GM21576 (cell line): ENCODE measurements at regions not wholly inside any gene's neighbourhood (a gene's known extent, or its start where the extent isn't known, plus 50 kb on each side); places are given as distances from the start of the nearest gene placed in this dataset.
A peak's percentile ranks its signal among the peaks of the same experiment; 100 is the strongest.

ENCODE experiments used
- ATAC-seq: cut with Tn5 transposase; IDR thresholded peaks from one replicate; pipeline ENCODE4 v1.9.1; 2021; ENCODE audit warnings: mild to moderate bottlenecking, moderate library complexity; ENCODE audit not compliant: unreplicated experiment

DNA sequence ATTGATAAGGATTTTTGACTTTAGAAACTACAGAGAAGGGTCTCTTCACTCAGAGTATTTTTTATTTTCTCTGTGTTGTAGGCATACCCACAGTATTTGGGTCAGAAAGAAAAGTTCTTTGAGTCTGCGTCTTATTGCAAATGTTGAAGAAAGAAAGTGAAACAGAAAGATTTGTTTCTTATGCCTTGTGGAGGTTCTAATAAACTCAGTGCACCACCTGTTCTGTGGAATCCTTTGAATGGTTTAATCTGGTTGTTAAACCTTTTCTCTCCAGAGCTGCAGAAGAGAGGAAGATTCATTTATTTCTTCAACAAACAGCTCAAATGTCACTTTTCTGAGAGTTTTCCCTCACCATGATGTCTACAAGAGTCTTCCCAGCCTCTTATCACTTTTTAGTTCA, 146.6 kb upstream of the PLEKHG7 start:
- peak; percentile 25 for ATAC-seq

DNA sequence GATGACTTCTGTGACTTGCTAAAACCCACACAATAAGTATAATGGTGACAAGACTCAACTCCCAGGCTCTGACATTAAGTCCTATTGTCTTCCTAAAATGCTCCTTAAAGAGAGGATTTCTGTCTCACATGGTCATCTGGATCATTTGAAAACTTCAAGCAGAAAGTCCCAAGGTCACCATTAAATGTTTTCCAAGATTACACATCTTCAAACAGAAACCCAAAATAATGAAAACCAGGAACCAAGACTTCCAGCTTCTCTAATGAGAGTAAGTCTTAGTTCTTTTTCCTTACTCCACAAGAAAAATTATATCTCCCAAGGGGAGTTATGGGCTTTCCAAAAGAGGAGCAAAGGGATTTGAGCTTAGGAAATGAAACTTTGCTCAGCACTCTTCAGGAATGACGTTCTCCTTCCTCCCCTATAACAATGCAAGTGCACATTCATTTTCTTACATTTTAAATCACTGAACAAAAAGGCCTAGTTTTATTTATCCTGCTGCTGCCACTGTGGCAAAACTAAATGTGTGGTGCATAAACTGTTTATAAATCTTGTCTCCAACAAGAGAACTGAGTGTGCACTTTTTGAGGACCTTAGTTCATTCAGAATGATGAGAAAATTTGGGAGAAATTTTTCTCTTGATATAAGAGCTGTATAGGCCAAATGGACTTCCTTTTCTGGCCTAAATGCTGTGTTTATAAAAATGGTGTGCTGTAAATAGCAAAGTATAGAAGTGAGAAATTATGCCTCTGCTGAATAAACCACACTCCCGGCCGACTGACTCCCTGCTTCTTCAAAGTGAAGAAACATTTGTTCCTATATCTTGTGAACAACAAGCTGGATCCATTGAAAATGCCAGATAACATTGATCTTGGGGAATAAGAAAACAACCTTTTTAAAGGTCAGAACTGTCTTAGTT, 148.4 kb upstream of the PLEKHG7 start:
- no peak for ATAC-seq

DNA sequence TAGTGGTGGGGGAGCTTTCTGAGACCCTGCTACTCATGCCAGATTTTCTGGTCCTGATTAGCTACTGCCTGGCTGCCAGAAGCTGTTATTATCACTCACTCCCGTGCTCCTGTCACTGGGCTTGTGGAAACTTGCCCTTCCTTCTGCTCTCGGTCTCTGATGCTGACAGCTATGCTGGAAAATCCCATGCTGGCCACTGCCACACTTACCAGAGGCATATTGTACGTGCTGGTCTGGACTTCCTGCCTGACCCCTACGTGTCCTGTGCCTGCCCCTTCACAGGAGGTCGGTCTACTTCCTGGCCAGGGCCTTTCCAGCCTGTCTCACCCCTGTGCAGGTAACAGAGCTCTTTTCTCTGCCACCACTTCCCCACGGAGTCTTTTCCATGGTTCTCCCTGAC, 149.4 kb upstream of the PLEKHG7 start:
- no peak for ATAC-seq

DNA sequence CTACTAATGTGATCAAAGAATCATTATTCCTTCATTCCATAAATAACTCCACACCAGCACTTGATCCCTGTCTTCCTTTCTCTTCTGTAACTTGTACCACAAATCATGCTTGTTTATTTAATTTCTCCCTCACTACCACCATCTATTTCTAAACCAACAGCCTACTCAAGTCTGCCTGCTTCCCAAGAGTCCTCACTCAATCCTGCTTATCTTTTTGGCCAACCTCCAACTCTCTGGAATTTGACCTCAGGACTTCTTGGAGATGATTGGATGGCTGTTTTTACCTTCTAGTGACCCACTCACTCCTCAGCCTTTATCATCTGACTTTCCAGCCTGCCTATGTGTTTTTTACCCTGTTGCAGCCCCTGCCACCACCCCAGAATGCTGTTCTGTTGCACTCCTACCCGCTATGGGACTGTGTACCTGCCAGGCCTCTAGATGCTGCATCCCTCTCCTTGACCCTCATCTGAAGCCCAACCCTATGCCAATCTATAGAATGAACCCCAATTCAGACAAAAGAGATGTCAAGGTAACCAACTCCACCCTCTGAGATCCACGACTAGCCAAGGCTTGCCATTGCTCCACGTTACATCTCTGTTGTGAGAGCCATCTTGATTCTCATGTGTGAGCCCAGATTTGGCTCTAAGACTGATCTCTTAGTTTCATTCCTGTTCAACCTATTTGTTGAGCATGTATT, 150.2 kb upstream of the PLEKHG7 start:
- no peak for ATAC-seq

DNA sequence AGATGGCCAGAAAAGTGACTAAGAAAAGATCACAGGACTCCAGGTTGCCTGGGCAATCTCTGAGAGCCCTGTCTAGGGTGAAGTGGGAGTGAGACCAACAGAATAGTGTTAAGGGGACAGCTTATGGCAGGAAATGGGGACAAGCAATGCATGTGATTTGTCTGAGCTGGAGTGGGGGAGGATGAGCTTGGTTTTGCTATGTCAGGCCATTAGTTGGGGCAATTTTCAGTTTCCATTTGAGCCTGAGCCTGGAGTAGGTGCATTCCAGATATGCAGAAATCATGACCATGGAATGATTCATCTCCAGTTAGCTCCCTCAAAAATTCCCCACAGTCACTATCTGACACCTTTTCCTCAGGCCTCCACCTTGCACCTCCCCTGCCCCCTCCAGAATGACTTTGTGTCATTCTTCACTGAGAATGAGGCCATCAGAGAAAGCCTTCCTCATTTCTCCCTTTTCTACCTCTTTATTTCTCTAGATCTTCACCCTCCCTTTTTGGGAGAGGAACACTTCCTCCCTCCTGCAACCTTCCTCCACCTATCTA, 150.9 kb upstream of the PLEKHG7 start:
- ATAC-seq: peak; percentile 63

DNA sequence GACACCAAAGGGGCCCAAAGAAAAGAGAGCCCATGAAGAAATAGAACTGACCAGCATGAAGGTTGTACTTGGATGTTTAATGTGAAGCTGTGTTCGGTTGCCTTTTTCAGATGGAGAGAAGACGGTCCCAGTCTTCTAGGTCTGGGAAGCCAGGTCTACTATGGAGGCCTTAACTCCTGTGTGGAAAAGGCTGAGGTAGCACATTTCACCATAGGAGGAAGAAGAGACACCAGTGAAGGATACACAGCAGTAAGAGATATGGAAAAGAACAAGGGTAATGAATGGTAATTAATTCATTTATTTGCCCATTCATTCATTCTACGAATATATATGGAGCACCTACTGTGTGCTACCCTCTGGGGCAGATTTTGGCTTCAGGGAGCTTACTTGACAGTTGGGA, 151.6 kb upstream of the PLEKHG7 start:
- no peak for ATAC-seq

DNA sequence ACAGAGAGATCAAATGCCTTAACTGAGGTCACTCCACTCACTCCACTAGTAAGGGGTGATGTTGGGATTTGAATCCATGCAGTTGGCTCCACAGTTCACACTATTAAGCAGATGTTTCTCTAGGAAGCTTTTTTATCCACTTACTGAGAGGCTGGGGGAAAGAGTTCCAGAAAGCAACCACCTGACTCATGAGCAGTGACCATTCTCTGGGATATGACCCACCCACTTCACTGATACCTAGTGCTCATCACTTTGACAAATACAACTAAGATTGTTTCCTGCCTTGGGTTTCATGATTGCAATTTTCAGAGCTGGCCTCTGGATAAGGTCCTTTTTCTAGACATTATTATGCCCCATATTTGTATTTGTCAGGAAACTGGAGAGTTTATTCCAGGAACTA, 152.1 kb upstream of the PLEKHG7 start:
- no peak for ATAC-seq

DNA sequence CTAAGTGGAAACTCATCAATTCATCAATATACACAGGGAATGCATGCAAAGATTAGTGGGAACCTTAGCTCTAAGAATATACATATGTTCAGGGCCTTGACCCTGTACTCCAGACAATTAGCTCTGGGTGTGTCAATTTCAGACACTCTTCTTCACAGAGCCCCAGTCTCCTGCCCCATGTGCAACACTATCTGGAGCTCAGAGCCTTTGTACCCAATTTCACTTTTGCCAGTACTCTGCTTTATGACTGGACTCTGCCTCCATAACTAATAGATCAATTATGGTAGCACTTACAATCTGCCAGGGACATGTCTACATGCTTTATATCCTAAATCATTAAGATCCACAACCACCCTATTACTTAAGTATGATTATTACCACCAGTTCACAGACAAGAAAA, 152.5 kb upstream of the PLEKHG7 start:
- ATAC-seq: no peak

DNA sequence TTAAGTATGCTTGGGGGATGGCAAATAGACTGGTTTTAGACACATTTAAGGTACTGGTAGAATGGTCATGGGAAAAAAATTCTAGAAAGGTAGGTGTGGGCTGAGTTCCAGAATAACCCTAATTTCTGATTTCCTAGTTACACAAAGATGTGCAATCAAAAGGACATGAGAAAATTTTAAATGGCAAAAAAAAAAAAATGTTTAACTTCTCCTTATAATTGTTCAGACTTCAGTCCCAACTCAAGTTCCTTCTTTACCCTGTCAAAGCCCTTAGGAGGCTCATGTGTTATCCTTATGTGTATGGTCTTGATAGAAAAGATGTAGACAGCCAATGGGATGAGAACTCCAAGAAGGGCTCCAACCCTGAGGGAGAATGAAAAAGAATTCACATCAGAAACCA, 153.3 kb upstream of the PLEKHG7 start:
- ATAC-seq: no peak

DNA sequence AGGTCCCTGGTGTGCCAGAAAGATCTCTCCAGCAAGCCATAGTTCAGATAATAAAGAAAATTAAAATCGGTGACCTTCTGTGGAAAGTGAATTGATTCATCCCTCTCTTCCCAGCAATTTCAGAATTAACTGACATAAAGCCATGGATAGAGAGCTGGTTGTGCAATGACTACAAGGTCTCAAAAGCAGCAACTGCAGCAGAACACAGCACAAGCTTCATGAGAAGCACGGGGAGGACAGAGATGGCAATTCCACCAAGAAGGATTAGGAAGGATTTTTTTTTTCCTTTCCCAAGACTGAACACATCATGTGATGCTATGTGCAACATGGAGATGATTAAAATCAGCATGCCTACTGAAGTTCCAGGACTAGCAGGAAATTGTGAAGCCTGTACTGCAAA, 154.9 kb upstream of the PLEKHG7 start:
- ATAC-seq: no peak

DNA sequence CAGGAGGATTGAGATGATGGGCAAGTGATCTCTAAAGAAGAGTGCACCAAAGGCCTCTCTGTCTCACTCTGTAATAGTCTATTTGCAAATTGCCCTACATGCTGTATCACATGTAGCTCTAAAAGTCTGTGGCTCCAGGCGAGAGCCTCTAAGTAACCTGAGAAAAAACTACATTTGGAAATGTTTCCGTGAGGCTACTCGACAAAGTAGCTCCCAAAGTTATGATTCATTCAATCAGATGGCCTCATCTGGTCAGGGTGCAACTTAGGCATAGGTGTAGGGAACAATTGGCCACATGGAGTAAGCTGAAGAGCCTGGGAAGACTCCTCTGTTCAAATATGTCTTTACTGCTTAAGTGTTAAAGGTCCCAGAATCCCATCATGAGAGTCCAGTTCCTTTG, 155.4 kb upstream of the PLEKHG7 start:
- ATAC-seq: no peak

DNA sequence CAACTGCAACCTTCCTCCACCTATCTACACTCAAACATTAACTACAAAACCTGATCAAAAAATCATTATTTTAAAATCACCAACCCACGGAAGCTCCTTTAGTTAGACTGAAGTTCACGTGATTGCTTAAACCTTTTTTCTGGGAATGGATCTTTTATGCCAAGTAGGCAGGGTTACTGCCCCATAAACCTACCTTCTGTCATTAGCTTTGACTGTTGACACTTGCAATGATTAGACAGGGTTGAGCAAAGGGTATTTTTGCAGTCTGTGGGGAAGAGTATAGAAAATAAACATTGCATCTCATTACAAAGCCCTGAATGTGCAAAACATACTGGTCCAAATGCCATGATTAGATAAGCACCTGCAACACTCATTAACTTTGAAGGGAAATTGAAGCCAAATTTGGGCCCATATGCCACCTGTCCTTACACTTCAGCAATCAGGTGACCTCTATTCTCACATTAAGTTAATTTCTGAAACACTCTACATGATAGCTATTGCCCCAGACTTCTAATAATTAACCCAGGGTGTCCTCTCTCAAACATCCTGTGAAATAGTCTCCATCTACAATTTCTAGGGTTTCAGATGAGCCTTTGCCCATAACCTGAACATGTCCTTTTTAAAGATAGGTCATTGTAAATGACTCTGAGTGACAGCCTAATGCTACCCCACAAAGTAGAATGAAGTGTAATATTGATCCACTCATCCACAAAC, 156.0 kb upstream of the PLEKHG7 start:
- ATAC-seq: peak; percentile 46

DNA sequence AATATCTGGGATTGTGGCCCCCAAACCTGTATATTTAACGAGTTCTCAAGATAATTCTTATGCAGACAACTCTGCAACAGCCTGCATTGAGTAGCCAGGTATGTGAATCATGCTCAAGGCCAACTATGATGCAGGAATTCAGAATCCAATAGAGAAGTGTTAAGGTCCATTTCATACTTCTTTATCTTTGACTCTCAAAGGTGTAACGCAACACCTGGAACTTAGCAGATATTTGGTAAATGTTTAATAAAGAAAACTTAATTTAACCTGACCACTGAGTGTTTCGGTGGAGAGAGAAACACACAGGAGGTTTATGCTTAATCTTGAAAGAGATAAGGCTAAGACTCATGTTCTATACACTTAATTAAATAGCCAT, 156.5 kb upstream of the PLEKHG7 start:
- ATAC-seq: no peak

DNA sequence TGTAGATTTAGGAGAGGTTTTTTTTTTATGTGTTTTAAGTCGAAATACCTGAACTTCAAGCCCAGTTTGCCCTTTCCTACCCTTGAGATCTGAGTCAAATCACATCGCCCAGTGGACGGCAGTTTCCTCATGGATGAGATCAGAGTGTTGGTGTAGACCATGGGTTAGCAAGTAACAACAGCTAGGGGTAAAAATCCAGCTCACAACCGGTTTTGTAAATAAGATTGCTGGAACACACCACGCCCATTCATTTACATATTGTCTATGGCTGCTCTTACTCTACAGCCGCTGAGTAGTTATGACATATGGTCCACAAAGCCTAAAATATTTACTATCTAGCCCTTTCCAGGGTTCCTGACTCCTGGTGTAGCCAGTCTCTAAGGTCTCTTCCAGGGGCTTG, 158.5 kb upstream of the PLEKHG7 start:
- ATAC-seq: no peak

DNA sequence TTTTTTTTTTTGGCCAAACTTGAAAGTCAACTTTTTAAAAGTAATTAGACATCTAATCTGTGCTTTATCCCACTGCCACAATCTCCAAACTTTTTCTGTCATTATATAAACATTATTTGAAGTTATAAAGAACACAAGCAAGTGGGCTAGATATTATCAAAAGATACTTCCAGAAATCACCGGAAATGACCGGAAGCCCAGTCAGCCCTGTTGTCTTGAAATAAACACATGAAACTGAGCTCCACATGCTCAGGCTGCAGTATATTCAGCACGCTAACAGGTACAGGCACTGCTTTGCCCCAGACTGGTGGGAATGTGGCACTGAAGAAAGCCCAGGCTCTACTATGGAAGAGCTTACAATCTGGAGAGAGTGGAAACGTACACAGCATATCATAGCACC, 158.9 kb upstream of the PLEKHG7 start:
- ATAC-seq: no peak

DNA sequence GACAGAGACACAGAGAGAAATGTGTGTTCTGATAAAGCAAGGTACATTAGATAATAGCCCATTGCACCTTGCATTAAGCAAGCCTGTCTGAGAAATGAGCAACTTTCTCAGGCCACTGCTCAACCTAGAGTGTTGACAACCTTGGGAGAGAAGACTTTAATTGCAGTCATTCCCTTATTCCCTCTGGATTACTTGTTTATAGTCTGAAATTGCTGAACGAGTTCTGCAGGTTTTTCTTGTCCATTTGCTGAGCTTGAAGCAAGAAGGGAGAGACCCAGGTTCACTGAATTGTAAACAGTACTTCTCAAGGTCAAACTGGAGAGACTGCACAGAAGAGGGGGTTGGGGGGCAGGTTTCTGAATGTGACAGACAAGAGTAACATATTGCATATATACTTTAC, 159.4 kb upstream of the PLEKHG7 start:
- no peak for ATAC-seq

DNA sequence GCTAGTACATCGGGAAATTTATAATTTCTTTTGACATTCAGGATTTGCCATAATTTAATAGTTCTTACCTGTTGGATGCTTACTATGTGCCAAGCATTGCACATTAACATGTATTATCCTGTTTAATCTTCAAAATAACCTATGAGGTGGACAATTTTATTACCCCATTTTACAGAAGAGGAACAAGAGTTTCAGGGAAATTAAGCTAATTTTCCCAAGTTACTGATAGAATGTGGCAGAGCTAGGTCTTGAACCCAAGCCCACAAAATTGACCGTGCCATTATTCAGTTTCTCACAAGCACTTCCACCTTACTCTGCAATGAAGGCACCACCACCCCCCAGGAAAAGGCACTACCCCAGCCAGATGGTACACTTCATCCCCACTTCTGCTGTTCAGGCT, 161.1 kb upstream of the PLEKHG7 start:
- no peak for ATAC-seq

DNA sequence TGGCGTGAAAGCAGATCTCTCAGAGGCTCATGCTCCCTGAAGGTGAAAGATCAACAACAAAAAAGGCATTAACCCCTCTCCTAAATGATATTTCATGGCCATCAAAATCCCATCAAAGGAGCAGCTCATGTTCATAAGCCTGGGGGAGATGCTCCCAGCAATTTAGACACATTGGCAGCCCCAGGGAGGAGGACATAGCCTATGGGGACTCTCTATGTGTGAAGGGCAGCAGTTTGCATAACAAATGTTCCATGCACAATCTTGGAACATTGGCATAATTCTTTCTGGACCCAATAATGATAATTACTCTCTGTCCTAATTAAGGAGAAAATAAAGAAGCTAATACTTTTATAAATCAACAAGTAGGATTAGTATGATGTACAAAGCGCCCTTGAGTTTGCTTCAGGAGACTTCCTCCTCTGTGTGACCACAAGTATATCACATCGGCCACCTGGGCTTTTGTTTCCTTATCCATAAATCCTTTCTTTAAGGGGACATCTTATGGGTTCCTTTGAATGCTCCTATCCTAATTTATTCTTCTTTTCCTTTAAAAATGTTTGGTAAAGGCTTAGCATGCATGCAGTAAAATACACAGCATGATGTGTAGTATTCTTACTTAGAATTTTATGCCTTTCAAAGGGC, 161.9 kb upstream of the PLEKHG7 start:
- no peak for ATAC-seq

DNA sequence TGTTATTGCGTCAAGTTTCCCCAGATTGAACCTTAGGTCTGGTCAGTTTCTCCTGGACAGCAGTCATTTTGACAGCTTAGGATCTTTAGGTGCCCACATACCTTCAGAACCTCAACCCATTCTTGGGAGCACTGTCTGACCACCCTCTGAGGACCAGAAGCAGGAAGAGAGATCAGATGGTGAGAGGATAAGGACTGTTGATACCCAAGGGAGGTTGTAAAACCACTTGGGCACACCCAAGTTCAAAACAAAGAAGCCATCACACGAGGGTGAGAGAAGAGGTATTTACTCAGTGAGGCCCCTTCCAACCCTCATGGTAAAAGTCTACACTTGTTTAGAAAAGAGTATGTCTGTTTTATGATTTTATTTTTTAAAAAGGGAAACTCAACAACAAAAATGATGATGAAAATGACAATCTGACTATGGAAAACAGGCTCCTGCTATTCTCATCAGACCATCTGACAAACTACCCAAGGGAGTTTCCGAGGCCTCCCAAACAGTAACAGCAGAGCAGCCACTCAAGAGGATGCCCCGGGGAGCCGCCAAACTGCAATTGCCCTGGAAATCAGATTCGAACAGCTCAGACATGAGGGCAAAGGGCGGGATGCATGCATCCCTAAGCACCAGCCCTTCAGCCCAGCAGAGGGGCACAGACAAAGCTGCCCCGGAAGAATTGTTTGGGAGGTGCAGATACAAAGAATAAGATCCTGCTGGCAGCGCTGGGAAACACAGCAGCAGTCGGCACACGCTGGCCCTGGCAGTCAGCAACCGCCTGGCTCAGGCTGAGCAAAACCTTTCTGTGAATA, 162.6 kb upstream of the PLEKHG7 start:
- no peak for ATAC-seq

DNA sequence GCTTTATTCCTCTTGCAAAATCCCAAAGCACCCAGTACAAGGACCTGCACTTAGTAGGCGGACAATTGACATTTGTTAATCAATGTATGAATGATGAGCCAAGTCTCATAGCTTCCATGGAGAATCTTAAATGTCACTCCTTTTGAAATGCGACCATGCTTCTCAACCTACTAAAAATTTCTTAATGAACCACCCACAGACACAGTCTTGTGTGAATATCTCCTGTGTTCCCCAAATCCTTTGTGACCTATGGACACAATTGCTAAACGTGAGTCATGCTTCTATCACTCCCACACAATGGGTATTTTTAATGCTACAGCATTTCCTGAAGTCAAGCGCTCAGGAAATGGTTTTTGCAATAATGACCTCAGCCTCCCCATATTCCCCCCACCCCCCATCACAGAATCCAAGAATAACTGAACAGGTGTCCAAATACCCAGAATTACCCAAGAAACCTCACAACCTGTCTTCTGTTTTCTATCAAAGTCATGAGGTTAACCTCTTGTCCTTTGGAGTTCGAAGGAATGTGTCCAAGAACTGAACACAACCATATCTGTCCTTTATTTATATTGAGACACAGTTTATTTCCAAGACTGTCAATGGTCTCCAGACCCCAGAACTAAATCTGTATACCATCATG, 163.6 kb upstream of the PLEKHG7 start:
- peak; percentile 45 for ATAC-seq
